GM19240 (cell line): ENCODE measurements at regions not wholly inside any gene's neighbourhood (a gene's known extent, or its start where the extent isn't known, plus 50 kb on each side); places are given as distances from the start of the nearest gene placed in this dataset.

ENCODE experiments used
- DNase-seq: peaks from one replicate; pipeline ENCODE4 v3.0.0; 2011; ENCODE audit warnings: low spot score; ENCODE audit not compliant: insufficient read length

- DNase-seq, result no peak
These were observed 321.1 kb upstream of the NPVF start for GRCh38 chr7:25549271-25549921.

- no peak for DNase-seq
These were observed 321.9 kb upstream of the NPVF start for GRCh38 chr7:25550149-25550548.

GRCh38 chr7:25552998-25553397 lies 324.7 kb upstream of the NPVF start:
- no peak for DNase-seq

GRCh38 chr7:25553580-25554291 lies 325.4 kb upstream of the NPVF start:
- DNase-seq, result no peak

GRCh38 chr7:25557379-25557917 lies 329.2 kb upstream of the NPVF start:
- no peak for DNase-seq

- DNase-seq, result no peak
These were observed 329.6 kb upstream of the NPVF start for GRCh38 chr7:25557930-25558329.

- DNase-seq, result no peak
These were observed 330.3 kb upstream of the NPVF start for GRCh38 chr7:25558605-25559004.

- no peak for DNase-seq
These were observed 331.5 kb upstream of the NPVF start for GRCh38 chr7:25559581-25560367.

- no peak for DNase-seq
These were observed 334.4 kb upstream of the NPVF start for GRCh38 chr7:25562673-25563182.

GRCh38 chr7:25565002-25565401 lies 336.7 kb upstream of the NPVF start:
- DNase-seq, result no peak

GRCh38 chr7:25565949-25566348 lies 337.7 kb upstream of the NPVF start:
- DNase-seq, result peak; percentile 33

- no peak for DNase-seq
These were observed 339.1 kb upstream of the NPVF start for GRCh38 chr7:25567430-25567829.

GRCh38 chr7:25569765-25570164 lies 341.5 kb upstream of the NPVF start:
- no peak for DNase-seq

GRCh38 chr7:25572423-25572822 lies 344.1 kb upstream of the NPVF start:
- DNase-seq, result no peak

- no peak for DNase-seq
These were observed 346.5 kb upstream of the NPVF start for GRCh38 chr7:25574828-25575227.

- no peak for DNase-seq
These were observed 347.3 kb upstream of the NPVF start for GRCh38 chr7:25575634-25576033.

GRCh38 chr7:25578991-25579777 lies 350.9 kb upstream of the NPVF start:
- DNase-seq, result no peak

GRCh38 chr7:25579778-25580075 lies 351.4 kb upstream of the NPVF start:
- no peak for DNase-seq

- DNase-seq, result no peak
These were observed 351.9 kb upstream of the NPVF start for GRCh38 chr7:25580141-25580540.

GRCh38 chr7:25583621-25584020 lies 355.3 kb upstream of the NPVF start:
- DNase-seq, result no peak
